ENCODE measurements at regions not wholly inside any gene's neighbourhood (a gene's known extent, or its start where the extent isn't known, plus 50 kb on each side); places are given as distances from the start of the nearest gene placed in this dataset.

GRCh38 chr7:33760146-33760545 is 145.2 kb upstream of the BMPER start:
- TF ChIP-seq CTCF (IDR thresholded peaks at IDR 0.05), result no peak
- DNase-seq (ENCODE audit: low spot score), result no peak
- no peak overlapping the region for H3K27ac ChIP-seq

GRCh38 chr7:33760834-33761233 is 144.5 kb upstream of the BMPER start:
- no peak for DNase-seq (ENCODE audit: low spot score)
- Histone ChIP-seq H3K27ac (no peak overlapping the region), H3K4me3 (no peak overlapping the region)
- TF ChIP-seq CTCF (IDR thresholded peaks at IDR 0.05), result no peak

More at GRCh38 chr7:33760146-33760545, 145.2 kb upstream of the BMPER start:
- no peak overlapping the region for H3K4me3 ChIP-seq

- no peak for TF ChIP-seq CTCF (IDR thresholded peaks at IDR 0.05)
- H3K4me3 ChIP-seq, result no peak overlapping the region
- no peak for DNase-seq (ENCODE audit: low spot score)
- no peak overlapping the region for H3K27ac ChIP-seq
Observed at GRCh38 chr7:33761449-33762080, 143.8 kb upstream of the BMPER start.

- TF ChIP-seq CTCF (IDR thresholded peaks at IDR 0.05), result no peak
- Histone ChIP-seq H3K27ac (no peak overlapping the region), H3K4me3 (no peak overlapping the region)
- no peak for DNase-seq (ENCODE audit: low spot score)
Observed at GRCh38 chr7:33762151-33762910, 143.0 kb upstream of the BMPER start.

DNA sequence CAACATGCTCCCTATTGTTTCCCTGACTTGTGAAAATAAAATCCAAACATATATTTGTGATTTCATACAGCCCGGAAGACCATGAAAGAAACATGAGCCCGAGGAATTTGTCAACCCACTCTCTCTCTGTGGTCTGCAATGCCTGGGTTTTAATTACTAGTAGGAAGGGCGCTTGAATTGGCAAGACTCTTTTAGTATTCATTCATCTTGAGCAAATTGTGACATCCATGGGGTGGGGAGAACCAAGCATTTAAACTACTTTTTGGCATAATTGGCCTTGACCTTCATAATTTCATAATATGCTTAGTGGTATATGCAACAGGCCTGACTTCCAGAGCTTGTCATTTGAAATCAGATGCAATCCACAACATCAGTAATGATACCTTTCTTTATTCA is 142.4 kb upstream of the BMPER start:
- no peak for TF ChIP-seq CTCF (IDR thresholded peaks at IDR 0.05)
- no peak for DNase-seq (ENCODE audit: low spot score)
- Histone ChIP-seq H3K27ac (no peak overlapping the region), H3K4me3 (no peak overlapping the region)

GRCh38 chr7:33764752-33765451 is 140.4 kb upstream of the BMPER start:
- Histone ChIP-seq H3K27ac (no peak overlapping the region), H3K4me3 (no peak overlapping the region)
- TF ChIP-seq CTCF (IDR thresholded peaks at IDR 0.05), result no peak
- DNase-seq (ENCODE audit: low spot score), result no peak
